Uterus (tissue), 2 donors: ENCODE measurements at regions not wholly inside any gene's neighbourhood (a gene's known extent, or its start where the extent isn't known, plus 50 kb on each side); places are given as distances from the start of the nearest gene placed in this dataset.
"Not testable (repeated sequence)": the region's sequence is repeated elsewhere in the genome, so short reads cannot be mapped to it uniquely, and the experiment has no call there.

Source experiments
- CTCF ChIP-seq, 4 experiments: fragments of 200-600 bp in 2 of 4; fragments of 450-650 bp in 2 of 4; sonication (generic) in 2 of 4; IDR thresholded peaks; one replicate each; pipeline ENCODE4 v1.5.1; 2016 to 2019; ENCODE audit warnings: antibody characterized with exemption in 4 of 4, mild to moderate bottlenecking in 2 of 4, moderate library complexity in 1 of 4
- POLR2A ChIP-seq, 2 donors: fragments of 450-650 bp; IDR thresholded peaks; one replicate each; pipeline ENCODE4 v1.6.1; 2016; ENCODE audit warnings: antibody characterized with exemption in 2 of 2, mild to moderate bottlenecking in 1 of 2, moderate library complexity in 1 of 2

- not testable (repeated sequence) for TF ChIP-seq CTCF, POLR2A (IDR thresholded peaks at IDR 0.05)
Measured at GRCh38 chr21:5136406-5136805, 5385.0 kb upstream of the TPTE start.
